GM12878 (cell line): ENCODE measurements at regions not wholly inside any gene's neighbourhood (a gene's known extent, or its start where the extent isn't known, plus 50 kb on each side); places are given as distances from the start of the nearest gene placed in this dataset.

Experiments used
- ATAC-seq: fragments of 200-7000 bp; cut with Tn5 transposase; 3 replicates; pipeline ENCODE4 v1.9.1; 2020; ENCODE audit warnings: mild to moderate bottlenecking, moderate library complexity
- BruUV-seq: library from RNA; stranded (reverse); fragments of 400-500 nt; replicated peaks from 2 replicates; lab custom pipeline; 2021; lab: Mats Ljungman, UMichigan
- CTCF ChIA-PET: fragments of 300-600 bp; sonication (Branson Sonifier 250); formaldehyde crosslinking; extraction: SDS; loops from one replicate; lab custom pipeline; 2021; ENCODE audit warnings: inconsistent platforms; lab: Yijun Ruan, JAX
- POLR2A ChIA-PET: fragments of 350-600 bp; formaldehyde crosslinking; extraction: SDS; loops from one replicate; lab custom pipeline; 2021; ENCODE audit warnings: inconsistent platforms; lab: Charles Lee
- RAD21 ChIA-PET: fragments of 300-600 bp; sonication (Branson Sonifier 250); formaldehyde crosslinking; loops from one replicate; lab custom pipeline; 2023; ENCODE audit warnings: antibody characterized with exemption; ENCODE audit not compliant: unreplicated experiment; lab: Charles Lee
- SMC1A ChIA-PET: fragments of 300-600 bp; sonication (Branson Sonifier 250); formaldehyde crosslinking; loops from one replicate; lab custom pipeline; 2023; ENCODE audit not compliant: unreplicated experiment, uncharacterized antibody; lab: Charles Lee
- DNase-seq: peaks from one replicate; pipeline ENCODE4 v3.0.0-alpha.2; 2011; ENCODE audit warnings: low read depth, low spot score
- FAIRE-seq: peaks from 3 replicates; lab custom pipeline; 2011; peaks lifted over from hg19 to GRCh38; lab: Jason Lieb, UNC
- H2AFZ ChIP-seq: 2 replicates; pipeline ENCODE4 v1.6.0; 2011; ENCODE audit warnings: low read depth, low read length, control low read depth; ENCODE audit not compliant: control insufficient read depth
- H3K27ac ChIP-seq: 2 replicates; pipeline ENCODE4 v1.5.1; 2011; ENCODE audit warnings: control low read depth; ENCODE audit not compliant: control insufficient read depth, insufficient read depth
- H3K27me3 ChIP-seq, 2 experiments: replicated peaks in 1 of 2; 2 replicates each; pipeline versions ENCODE4 v1.6.0 to v1.6.1; 2011; ENCODE audit warnings: low read length in 1 of 2; ENCODE audit not compliant: control insufficient read depth in 2 of 2, insufficient read depth in 2 of 2
- H3K36me3 ChIP-seq, 2 experiments: 2 replicates each; pipeline ENCODE4 v1.5.1; 2011; ENCODE audit warnings: low read length in 1 of 2; ENCODE audit not compliant: control insufficient read depth in 2 of 2, insufficient read depth in 2 of 2
- H3K4me1 ChIP-seq: 2 replicates; pipeline ENCODE4 v1.6.1; 2011; ENCODE audit warnings: mild to moderate bottlenecking, low read length, moderate library complexity, mixed read lengths; ENCODE audit not compliant: control insufficient read depth, insufficient read depth
- H3K4me2 ChIP-seq: 2 replicates; pipeline ENCODE4 v1.6.0; 2011; ENCODE audit warnings: control low read depth; ENCODE audit not compliant: control insufficient read depth, insufficient read depth
- H3K4me3 ChIP-seq: fragments of 200-600 bp; sonication (generic); 2 replicates; pipeline ENCODE4 v1.5.1; 2016
- H3K79me2 ChIP-seq: 2 replicates; pipeline ENCODE4 v1.6.0; 2011; ENCODE audit warnings: low read length; ENCODE audit not compliant: control insufficient read depth, insufficient read depth
- H3K9ac ChIP-seq: 2 replicates; pipeline ENCODE4 v1.8.0; 2011; ENCODE audit warnings: low read length, control low read depth, mixed read lengths; ENCODE audit not compliant: control insufficient read depth, insufficient read depth
- H3K9me3 ChIP-seq: replicated peaks from 3 replicates; pipeline ENCODE4 v1.5.1; 2011; ENCODE audit warnings: mild to moderate bottlenecking, low read length; ENCODE audit not compliant: control insufficient read depth, insufficient read depth
- H4K20me1 ChIP-seq: 2 replicates; pipeline ENCODE4 v1.6.0; 2011; ENCODE audit not compliant: control insufficient read depth, insufficient read depth
- CREM ChIP-seq: IDR thresholded peaks from 2 replicates; pipeline ENCODE4 v1.6.1; 2014; ENCODE audit warnings: antibody characterized with exemption, low read depth
- DPF2 ChIP-seq: fragments of 450-650 bp; IDR thresholded peaks from 2 replicates; pipeline ENCODE4 v1.6.1; 2017; ENCODE audit warnings: mild to moderate bottlenecking
- E2F4 ChIP-seq: IDR thresholded peaks from 2 replicates; pipeline ENCODE4 v1.6.1; 2012; ENCODE audit warnings: low read depth, low read length, improper control_type of control experiment
- ETV6 ChIP-seq, 2 experiments: fragments of 450-650 bp in 1 of 2; IDR thresholded peaks in 1 of 2; conservative IDR thresholded peaks in 1 of 2; 2 replicates each; pipeline ENCODE4 v1.6.1; 2014; ENCODE audit warnings: antibody characterized with exemption in 1 of 2, borderline replicate concordance in 1 of 2, low read depth in 1 of 2, mild to moderate bottlenecking in 1 of 2, moderate library complexity in 1 of 2
- POLR2AphosphoS5 ChIP-seq: IDR thresholded peaks from 2 replicates; pipeline ENCODE4 v1.6.1; 2011; ENCODE audit warnings: mild to moderate bottlenecking, low read length, inconsistent platforms
- STAT3 ChIP-seq: IDR thresholded peaks from 2 replicates; pipeline ENCODE4 v1.6.1; 2011; ENCODE audit warnings: low read depth, low read length, improper control_type of control experiment
- TARDBP ChIP-seq: IDR thresholded peaks from 2 replicates; pipeline ENCODE4 v1.6.1; 2016; ENCODE audit warnings: borderline replicate concordance
- TBL1XR1 ChIP-seq: IDR thresholded peaks from 2 replicates; pipeline ENCODE4 v1.6.1; 2012; ENCODE audit warnings: low read depth, low read length, improper control_type of control experiment
- ZNF24 ChIP-seq: fragments of 450-650 bp; IDR thresholded peaks from 2 replicates; pipeline ENCODE4 v1.6.1; 2017; ENCODE audit warnings: antibody characterized with exemption, mild to moderate bottlenecking
- whole genome bisulfite sequencing: methylation state at CpG from one replicate; pipeline ENCODE4 v1.1.6; 2016; ENCODE audit warnings: low lambda C conversion rate; ENCODE audit not compliant: insufficient replicate concordance, insufficient coverage; ENCODE audit errors: missing lambda C conversion rate; 5-methylcytosine and 5-hydroxymethylcytosine counted together
- in situ Hi-C: fragments of 300-500 bp; cut with MboI; formaldehyde crosslinking; loops from 9 replicates; pipeline ENCODE4 v1.14.3; 2018; ENCODE audit warnings: mixed read lengths
- intact Hi-C: fragments of 100-400 bp; cut with micrococcal nuclease; formaldehyde crosslinking; loops from one replicate; pipeline ENCODE4 v1.14.2; 2022; ENCODE audit not compliant: unreplicated experiment

GRCh38 chr11:70541176-70541575 lies 142.8 kb downstream of the CTTN start:
- POLR2A ChIA-PET: no interaction called here
- H4K20me1 ChIP-seq: no peaks in the 10 kb centered on the region
- no peak overlapping the region for H3K4me3 ChIP-seq
- H3K79me2 ChIP-seq: no peaks in the 10 kb centered on the region
- no peaks in the 10 kb centered on the region for H3K36me3 ChIP-seq
- no peaks in the 10 kb centered on the region for H3K9me3 ChIP-seq
- intact Hi-C loops: no loop called here
- no peak overlapping the region for H3K27ac ChIP-seq
- no peak overlapping the region for H3K4me2 ChIP-seq
- H3K4me1 ChIP-seq: no peaks in the 10 kb centered on the region
- SMC1A ChIA-PET: no interaction called here
- no peak overlapping the region for H2AFZ ChIP-seq
- TF ChIP-seq TARDBP (no peak), DPF2 (no peak), ZNF24 (no peak), CREM (no peak), STAT3 (no peak)
- no peak for ATAC-seq
- CTCF ChIA-PET: no interaction called here
- no TSS peak for BruUV-seq
- no peak for DNase-seq
- in situ Hi-C loops: no loop called here
- WGBS: 36% methylated on average over 9 of the region's 9 CpGs
- no peak for FAIRE-seq
- no peaks in the 10 kb centered on the region; a peak in 1 of 4 replicates for H3K27me3 ChIP-seq
- RAD21 ChIA-PET: no interaction called here
- H3K9ac ChIP-seq: no peak overlapping the region

GRCh38 chr11:70541699-70542098 lies 143.4 kb downstream of the CTTN start:
- WGBS: 8% methylated on average over 5 of the region's 5 CpGs
- H3K4me2 ChIP-seq: no peak overlapping the region
- H3K4me3 ChIP-seq: no peak overlapping the region
- ChIA-PET RAD21 (no interaction called here), SMC1A (interaction anchor here (0.5 kb wide), 1 partner anchor 86 kb away, joined by 3 read pairs; no protein-coding TSS in a partner anchor), CTCF (no interaction called here)
- in situ Hi-C loops: no loop called here
- FAIRE-seq (no peak), DNase-seq (no peak), ATAC-seq (no peak)
- H3K79me2 ChIP-seq: no peaks in the 10 kb centered on the region
- no peaks in the 10 kb centered on the region for H4K20me1 ChIP-seq
- H3K36me3 ChIP-seq: no peaks in the 10 kb centered on the region
- H3K9ac ChIP-seq: no peak overlapping the region
- H3K4me1 ChIP-seq: no peaks in the 10 kb centered on the region
- no peaks in the 10 kb centered on the region for H3K9me3 ChIP-seq
- no TSS peak for BruUV-seq
- TF ChIP-seq E2F4 (no peak), POLR2AphosphoS5 (no peak), ETV6 (conservative IDR thresholded peaks at IDR 0.05 in 1 of 2, IDR thresholded peaks at IDR 0.05 in 1 of 2; ENCODE audit: borderline replicate concordance in 1 of 2, low read depth in 1 of 2) (no peak), TBL1XR1 (no peak)
- TF ChIP-seq, all 136 proteins: peak for 0
- POLR2A ChIA-PET: no interaction called here
- H2AFZ ChIP-seq: no peak overlapping the region
- H3K27me3 ChIP-seq: no peaks in the 10 kb centered on the region; a peak in 1 of 4 replicates
- no peak overlapping the region for H3K27ac ChIP-seq
- intact Hi-C loops: no loop called here
